H9 (cell line): ENCODE measurements at regions not wholly inside any gene's neighbourhood (a gene's known extent, or its start where the extent isn't known, plus 50 kb on each side); places are given as distances from the start of the nearest gene placed in this dataset.

Experiments
- DNase-seq: peaks from one replicate; pipeline ENCODE4 v3.0.0-alpha.2; 2017
- H2AFZ ChIP-seq: one replicate; pipeline ENCODE4 v1.6.1; 2013; ENCODE audit warnings: mild to moderate bottlenecking, low read length, control low read depth, moderate library complexity
- H2AK5ac ChIP-seq: 2 replicates; pipeline ENCODE4 v1.6.1; 2013; ENCODE audit warnings: low read length, control low read depth, mixed read lengths; ENCODE audit not compliant: insufficient read length
- H2BK120ac ChIP-seq: one replicate; pipeline ENCODE4 v1.6.1; 2013; ENCODE audit warnings: low read depth, mild to moderate bottlenecking, low read length, control low read depth, inconsistent platforms; ENCODE audit not compliant: poor library complexity, severe bottlenecking
- H2BK12ac ChIP-seq: 2 replicates; pipeline ENCODE4 v1.6.1; 2013; ENCODE audit warnings: low read length, control low read depth, mixed read lengths, low read depth; ENCODE audit not compliant: insufficient read length
- H2BK15ac ChIP-seq: 2 replicates; pipeline ENCODE4 v1.6.1; 2013; ENCODE audit warnings: low read depth, low read length, control low read depth
- H2BK20ac ChIP-seq: one replicate; pipeline ENCODE4 v1.6.1; 2013; ENCODE audit warnings: low read depth, mild to moderate bottlenecking, low read length, control low read depth, inconsistent platforms; ENCODE audit not compliant: poor library complexity, severe bottlenecking
- H2BK5ac ChIP-seq: 2 replicates; pipeline ENCODE4 v1.6.1; 2013; ENCODE audit warnings: low read length, control low read depth, mixed read lengths; ENCODE audit not compliant: insufficient read length
- H3K14ac ChIP-seq: 2 replicates; pipeline ENCODE4 v1.6.1; 2013; ENCODE audit warnings: low read length, control low read depth; ENCODE audit not compliant: insufficient read depth
- H3K18ac ChIP-seq: 2 replicates; pipeline ENCODE4 v1.6.1; 2013; ENCODE audit warnings: low read depth, mild to moderate bottlenecking, mixed read lengths, low read length, control low read depth; ENCODE audit not compliant: insufficient read length
- H3K23ac ChIP-seq: 2 replicates; pipeline ENCODE4 v1.6.1; 2013; ENCODE audit warnings: low read length, control low read depth, mixed read lengths, low read depth; ENCODE audit not compliant: insufficient read length
- H3K23me2 ChIP-seq: 2 replicates; pipeline ENCODE4 v1.6.1; 2013; ENCODE audit warnings: low read depth, mild to moderate bottlenecking, mixed read lengths, low read length, control low read depth; ENCODE audit not compliant: insufficient read length, poor library complexity, severe bottlenecking
- H3K27ac ChIP-seq: 2 replicates; pipeline ENCODE4 v1.5.1; 2013; ENCODE audit warnings: low read length, control low read depth, mixed read lengths, low read depth; ENCODE audit not compliant: insufficient read length
- H3K27me3 ChIP-seq: 2 replicates; pipeline ENCODE4 v1.6.1; 2013; ENCODE audit warnings: low read length, control low read depth, inconsistent platforms; ENCODE audit not compliant: insufficient read depth
- H3K4ac ChIP-seq: 2 replicates; pipeline ENCODE4 v1.6.1; 2013; ENCODE audit warnings: low read depth, mild to moderate bottlenecking, control low read depth, inconsistent platforms, low read length, moderate library complexity
- H3K4me1 ChIP-seq: 2 replicates; pipeline ENCODE4 v1.6.1; 2013; ENCODE audit warnings: low read length, control low read depth, inconsistent platforms; ENCODE audit not compliant: insufficient read depth
- H3K4me2 ChIP-seq: 2 replicates; pipeline ENCODE4 v1.6.1; 2013; ENCODE audit warnings: low read length, control low read depth, mixed read lengths; ENCODE audit not compliant: insufficient read length, insufficient read depth
- H3K56ac ChIP-seq: 2 replicates; pipeline ENCODE4 v1.6.1; 2013; ENCODE audit warnings: low read depth, mild to moderate bottlenecking, mixed read lengths, low read length, control low read depth; ENCODE audit not compliant: insufficient read length
- H3K79me1 ChIP-seq: 2 replicates; pipeline ENCODE4 v1.6.1; 2013; ENCODE audit warnings: low read depth, mild to moderate bottlenecking, moderate library complexity, low read length, control low read depth, inconsistent platforms; ENCODE audit not compliant: insufficient read depth, poor library complexity, severe bottlenecking
- H3K79me2 ChIP-seq: 2 replicates; pipeline ENCODE4 v1.6.1; 2013; ENCODE audit warnings: low read length, control low read depth, inconsistent platforms; ENCODE audit not compliant: insufficient read depth
- H3K9ac ChIP-seq: 2 replicates; pipeline ENCODE4 v1.6.1; 2013; ENCODE audit warnings: low read length, control low read depth, mixed read lengths; ENCODE audit not compliant: insufficient read length; ENCODE audit errors: extremely low read depth
- H3K9me3 ChIP-seq: one replicate; pipeline ENCODE4 v1.6.1; 2013; ENCODE audit warnings: low read depth, low read length, inconsistent platforms; ENCODE audit not compliant: control insufficient read depth
- H3T11ph ChIP-seq: one replicate; pipeline ENCODE4 v1.6.1; 2013; ENCODE audit warnings: mild to moderate bottlenecking, low read length, control low read depth, inconsistent platforms
- H4K20me1 ChIP-seq: one replicate; pipeline ENCODE4 v1.6.1; 2013; ENCODE audit not compliant: control insufficient read depth, insufficient read length, insufficient read depth
- H4K5ac ChIP-seq: 2 replicates; pipeline ENCODE4 v1.6.1; 2013; ENCODE audit warnings: low read depth, mild to moderate bottlenecking, mixed read lengths, low read length, control low read depth; ENCODE audit not compliant: insufficient read length
- H4K8ac ChIP-seq: replicated peaks from 2 replicates; pipeline ENCODE4 v1.6.1; 2013; ENCODE audit warnings: low read length, control low read depth, mixed read lengths, low read depth; ENCODE audit not compliant: insufficient read length
- H4K91ac ChIP-seq: 2 replicates; pipeline ENCODE4 v1.6.1; 2013; ENCODE audit warnings: low read depth, mild to moderate bottlenecking, moderate library complexity, mixed read lengths, low read length, control low read depth; ENCODE audit not compliant: insufficient read length
- H3K27ac Mint-ChIP-seq, 3 experiments: 2 replicates in 2 of 3; 3 replicates in 1 of 3; pipeline ENCODE4 v1.8.0; 2020 to 2021; ENCODE audit warnings: mixed read lengths in 3 of 3, mild to moderate bottlenecking in 1 of 3, moderate library complexity in 1 of 3
- H3K27me3 Mint-ChIP-seq: 2 replicates; pipeline ENCODE4 v1.8.0; 2021; ENCODE audit warnings: low read depth, mild to moderate bottlenecking, moderate library complexity, mixed read lengths
- H3K36me3 Mint-ChIP-seq, 3 experiments: 2 replicates in 2 of 3; 3 replicates in 1 of 3; pipeline ENCODE4 v1.8.0; 2020 to 2021; ENCODE audit warnings: low read depth in 3 of 3, mixed read lengths in 3 of 3; ENCODE audit not compliant: insufficient read depth in 1 of 3
- H3K4me1 Mint-ChIP-seq, 2 experiments: 2 replicates each; pipeline ENCODE4 v1.8.0; 2020; ENCODE audit warnings: mixed read lengths in 2 of 2
- H3K4me3 Mint-ChIP-seq, 2 experiments: 2 replicates in 1 of 2; 3 replicates in 1 of 2; pipeline ENCODE4 v1.8.0; 2020 to 2021; ENCODE audit warnings: mild to moderate bottlenecking in 2 of 2, mixed read lengths in 2 of 2, moderate library complexity in 1 of 2
- H3K9me3 Mint-ChIP-seq, 2 experiments: 2 replicates in 1 of 2; 3 replicates in 1 of 2; pipeline ENCODE4 v1.8.0; 2020; ENCODE audit warnings: mild to moderate bottlenecking in 2 of 2, mixed read lengths in 2 of 2, moderate library complexity in 1 of 2
- WGBS: extraction: QIAGEN DNeasy Blood & Tissue Kit; methylation state at CpG from one replicate; pipeline ENCODE4 v1.1.7; 2013; ENCODE audit warnings: missing lambda C conversion rate, low lambda C conversion rate, mixed read lengths; ENCODE audit not compliant: insufficient read length; ENCODE audit errors: extremely low coverage; 5-methylcytosine and 5-hydroxymethylcytosine counted together
- TF ChIP-seq, protein P1 (sequence below): fragments of 200-600 bp; sonication (generic); conservative IDR thresholded peaks from 3 replicates; pipeline ENCODE4 v1.8.0; 2021; ENCODE audit warnings: antibody characterized with exemption, mild to moderate bottlenecking

- Histone ChIP-seq H4K5ac (no peak overlapping the region), H4K91ac (no peak overlapping the region), H3K9me3 (no peaks in the 10 kb centered on the region), H2BK15ac (no peak overlapping the region), H2BK120ac (no peak overlapping the region), H3K27ac (no peak overlapping the region), H3T11ph (no peak overlapping the region), H2BK20ac (no peak overlapping the region), H4K20me1 (no peaks in the 10 kb centered on the region), H3K79me2 (no peaks in the 10 kb centered on the region), H3K14ac (no peak overlapping the region), H2BK12ac (no peak overlapping the region), H4K8ac (no peak overlapping the region), H3K27me3 (no peaks in the 10 kb centered on the region), H3K9ac (no peak overlapping the region), H3K18ac (no peak overlapping the region), H3K79me1 (no peaks in the 10 kb centered on the region), H3K4me1 (no peaks in the 10 kb centered on the region), H3K4me2 (no peak overlapping the region), H2AFZ (no peak overlapping the region), H3K4ac (no peak overlapping the region), H3K23ac (no peak overlapping the region), H3K56ac (no peak overlapping the region), H3K23me2 (no peaks in the 10 kb centered on the region), H2AK5ac (no peak overlapping the region), H2BK5ac (no peak overlapping the region)
- no peak for DNase-seq
- Mint-ChIP-seq H3K27ac (no peak overlapping the region), H3K27me3 (no peaks in the 10 kb centered on the region; the same call in 1 of the 2 replicates), H3K4me3 (no peak overlapping the region), H3K36me3 (no peaks in the 10 kb centered on the region; a peak in 1 of 7 replicates), H3K9me3 (peaks cover 0 to 2% of the 10 kb centered on the region in 2 experiments; a peak in 2 of 5 replicates), H3K4me1 (peaks cover 0 to 2% of the 10 kb centered on the region in 2 experiments; a peak in 1 of 4 replicates)
- TF ChIP-seq, protein P1, sequence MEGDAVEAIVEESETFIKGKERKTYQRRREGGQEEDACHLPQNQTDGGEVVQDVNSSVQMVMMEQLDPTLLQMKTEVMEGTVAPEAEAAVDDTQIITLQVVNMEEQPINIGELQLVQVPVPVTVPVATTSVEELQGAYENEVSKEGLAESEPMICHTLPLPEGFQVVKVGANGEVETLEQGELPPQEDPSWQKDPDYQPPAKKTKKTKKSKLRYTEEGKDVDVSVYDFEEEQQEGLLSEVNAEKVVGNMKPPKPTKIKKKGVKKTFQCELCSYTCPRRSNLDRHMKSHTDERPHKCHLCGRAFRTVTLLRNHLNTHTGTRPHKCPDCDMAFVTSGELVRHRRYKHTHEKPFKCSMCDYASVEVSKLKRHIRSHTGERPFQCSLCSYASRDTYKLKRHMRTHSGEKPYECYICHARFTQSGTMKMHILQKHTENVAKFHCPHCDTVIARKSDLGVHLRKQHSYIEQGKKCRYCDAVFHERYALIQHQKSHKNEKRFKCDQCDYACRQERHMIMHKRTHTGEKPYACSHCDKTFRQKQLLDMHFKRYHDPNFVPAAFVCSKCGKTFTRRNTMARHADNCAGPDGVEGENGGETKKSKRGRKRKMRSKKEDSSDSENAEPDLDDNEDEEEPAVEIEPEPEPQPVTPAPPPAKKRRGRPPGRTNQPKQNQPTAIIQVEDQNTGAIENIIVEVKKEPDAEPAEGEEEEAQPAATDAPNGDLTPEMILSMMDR: no peak
- WGBS: no CpG with 5 or more reads among the region's 4 CpGs
Measured at GRCh38 chr3:1938975-1939374, 159.7 kb upstream of the CNTN4 start.
